ENCODE measurements at regions not wholly inside any gene's neighbourhood (a gene's known extent, or its start where the extent isn't known, plus 50 kb on each side); places are given as distances from the start of the nearest gene placed in this dataset.
A peak's percentile ranks its signal among the peaks of the same experiment; 100 is the strongest.

- DNase-seq: peak in 1 of 4 experiments; percentile 16
Measured at GRCh38 chr11:115886422-115886733, 382.2 kb upstream of the CADM1 start.

GRCh38 chr11:115885535-115886421 is 381.6 kb upstream of the CADM1 start:
- DNase-seq: no peak

GRCh38 chr11:115884800-115885534 is 380.8 kb upstream of the CADM1 start:
- peak in 3 of 4 experiments; percentile 36 to 61 (median 47) for DNase-seq

GRCh38 chr11:115874843-115875242 is 370.6 kb upstream of the CADM1 start:
- DNase-seq: no peak

GRCh38 chr11:115873813-115874212 is 369.6 kb upstream of the CADM1 start:
- peak; percentile 22 to 59 (median 48) for DNase-seq

- DNase-seq: peak; percentile 50 to 81 (median 66)
Measured at GRCh38 chr11:115872416-115872815, 368.2 kb upstream of the CADM1 start.

- DNase-seq: no peak
Measured at GRCh38 chr11:115871161-115871760, 367.0 kb upstream of the CADM1 start.

- DNase-seq: peak; percentile 72 to 82 (median 81)
Measured at GRCh38 chr11:115869780-115870431, 365.7 kb upstream of the CADM1 start.

GRCh38 chr11:115869131-115869530 is 364.9 kb upstream of the CADM1 start:
- DNase-seq: no peak

- no peak for DNase-seq
Measured at GRCh38 chr11:115860246-115860645, 356.0 kb upstream of the CADM1 start.

GRCh38 chr11:115848611-115849010 is 344.4 kb upstream of the CADM1 start:
- no peak for DNase-seq

- no peak for DNase-seq
Measured at GRCh38 chr11:115848080-115848479, 343.9 kb upstream of the CADM1 start.

- DNase-seq: no peak
Measured at GRCh38 chr11:115845872-115846271, 341.7 kb upstream of the CADM1 start.

- no peak for DNase-seq
Measured at GRCh38 chr11:115843685-115844084, 339.5 kb upstream of the CADM1 start.

GRCh38 chr11:115843111-115843510 is 338.9 kb upstream of the CADM1 start:
- no peak for DNase-seq

- DNase-seq: no peak
Measured at GRCh38 chr11:115820026-115820425, 315.8 kb upstream of the CADM1 start.

GRCh38 chr11:115819014-115819413 is 314.8 kb upstream of the CADM1 start:
- no peak for DNase-seq

- DNase-seq: no peak
Measured at GRCh38 chr11:115817844-115818468, 313.7 kb upstream of the CADM1 start.

GRCh38 chr11:115808351-115808940 is 304.2 kb upstream of the CADM1 start:
- DNase-seq: no peak

- no peak for DNase-seq
Measured at GRCh38 chr11:115806056-115806455, 301.8 kb upstream of the CADM1 start.

GRCh38 chr11:115803073-115803740 is 299.0 kb upstream of the CADM1 start:
- DNase-seq: no peak

All from suppressor macrophage (primary cell).